ENCODE measurements at regions not wholly inside any gene's neighbourhood (a gene's known extent, or its start where the extent isn't known, plus 50 kb on each side); places are given as distances from the start of the nearest gene placed in this dataset.

DNA sequence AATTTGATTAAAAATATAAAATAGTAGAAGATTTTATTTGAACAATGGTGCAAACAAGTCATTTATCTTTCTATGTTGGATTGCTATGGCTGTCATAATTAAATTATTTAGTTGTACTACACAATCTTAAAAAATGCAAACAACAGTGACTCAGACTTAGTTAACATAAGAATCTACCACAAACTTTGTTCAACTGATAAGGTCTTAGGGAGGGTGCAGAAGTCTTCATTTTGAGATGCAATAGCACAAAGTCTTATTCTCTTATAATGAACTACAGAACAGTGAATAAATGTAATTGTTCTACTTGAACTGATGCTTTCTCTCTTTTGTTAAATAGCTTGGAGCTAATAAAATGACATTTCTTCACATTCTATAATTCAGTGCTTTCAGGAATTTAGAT, 482.8 kb upstream of the NAALADL2 start:
- TF ChIP-seq, protein P1, sequence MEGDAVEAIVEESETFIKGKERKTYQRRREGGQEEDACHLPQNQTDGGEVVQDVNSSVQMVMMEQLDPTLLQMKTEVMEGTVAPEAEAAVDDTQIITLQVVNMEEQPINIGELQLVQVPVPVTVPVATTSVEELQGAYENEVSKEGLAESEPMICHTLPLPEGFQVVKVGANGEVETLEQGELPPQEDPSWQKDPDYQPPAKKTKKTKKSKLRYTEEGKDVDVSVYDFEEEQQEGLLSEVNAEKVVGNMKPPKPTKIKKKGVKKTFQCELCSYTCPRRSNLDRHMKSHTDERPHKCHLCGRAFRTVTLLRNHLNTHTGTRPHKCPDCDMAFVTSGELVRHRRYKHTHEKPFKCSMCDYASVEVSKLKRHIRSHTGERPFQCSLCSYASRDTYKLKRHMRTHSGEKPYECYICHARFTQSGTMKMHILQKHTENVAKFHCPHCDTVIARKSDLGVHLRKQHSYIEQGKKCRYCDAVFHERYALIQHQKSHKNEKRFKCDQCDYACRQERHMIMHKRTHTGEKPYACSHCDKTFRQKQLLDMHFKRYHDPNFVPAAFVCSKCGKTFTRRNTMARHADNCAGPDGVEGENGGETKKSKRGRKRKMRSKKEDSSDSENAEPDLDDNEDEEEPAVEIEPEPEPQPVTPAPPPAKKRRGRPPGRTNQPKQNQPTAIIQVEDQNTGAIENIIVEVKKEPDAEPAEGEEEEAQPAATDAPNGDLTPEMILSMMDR (IDR thresholded peaks at IDR 0.05): no peak
- no peak for TF ChIP-seq POLR2A (IDR thresholded peaks at IDR 0.05)

Measured in vagina (tissue), 2 donors.